ENCODE measurements at regions not wholly inside any gene's neighbourhood (a gene's known extent, or its start where the extent isn't known, plus 50 kb on each side); places are given as distances from the start of the nearest gene placed in this dataset.

- TF ChIP-seq POLR2A (IDR thresholded peaks at IDR 0.05) (no peak), CTCF (IDR thresholded peaks at IDR 0.05 in 4 of 5, conservative IDR thresholded peaks at IDR 0.05 in 1 of 5) (no peak)
Measured at GRCh38 chr3:132881756-132882409, 156.3 kb upstream of the TMEM108 start.
